Inflammatory macrophage treated with lipopolysaccharide for 4 hours (primary cell): ENCODE measurements at regions not wholly inside any gene's neighbourhood (a gene's known extent, or its start where the extent isn't known, plus 50 kb on each side); places are given as distances from the start of the nearest gene placed in this dataset.

Source experiments
- DNase-seq: peaks from one replicate; pipeline ENCODE4 v3.0.0-alpha.2; 2020

DNA sequence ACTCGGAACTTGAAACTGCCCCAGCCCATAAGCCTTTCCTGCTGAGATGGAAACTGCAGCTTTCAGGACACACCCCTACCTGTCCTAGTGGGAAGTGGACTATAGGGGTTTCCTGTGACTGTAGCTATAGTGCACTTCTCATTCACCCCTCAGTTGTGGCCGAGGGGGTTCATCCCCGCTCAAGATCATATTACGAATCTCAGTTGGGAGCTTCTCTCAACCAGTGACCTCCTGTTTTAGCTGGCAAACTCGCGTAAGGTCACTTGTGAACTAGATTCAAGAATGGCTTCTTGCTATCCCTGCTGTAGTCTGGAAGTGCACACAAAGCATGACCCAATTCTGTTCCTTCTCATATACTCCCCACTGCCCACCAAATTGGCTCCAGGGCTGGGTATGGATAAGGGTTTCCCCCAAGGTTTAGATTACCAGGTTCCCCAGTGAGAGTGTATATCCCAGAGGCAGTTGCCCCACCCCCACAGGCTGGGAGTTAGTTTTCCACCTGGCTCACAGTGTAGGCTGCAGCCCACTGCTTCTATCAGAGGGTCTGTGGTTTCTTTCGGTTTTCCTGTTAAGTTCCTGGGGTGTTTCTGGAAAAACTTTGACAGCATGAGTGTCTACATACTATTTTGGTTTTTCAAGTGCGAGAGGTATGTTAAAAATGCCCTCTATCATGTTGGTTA is 812.9 kb downstream of the JRKL start:
- DNase-seq = no peak

DNA sequence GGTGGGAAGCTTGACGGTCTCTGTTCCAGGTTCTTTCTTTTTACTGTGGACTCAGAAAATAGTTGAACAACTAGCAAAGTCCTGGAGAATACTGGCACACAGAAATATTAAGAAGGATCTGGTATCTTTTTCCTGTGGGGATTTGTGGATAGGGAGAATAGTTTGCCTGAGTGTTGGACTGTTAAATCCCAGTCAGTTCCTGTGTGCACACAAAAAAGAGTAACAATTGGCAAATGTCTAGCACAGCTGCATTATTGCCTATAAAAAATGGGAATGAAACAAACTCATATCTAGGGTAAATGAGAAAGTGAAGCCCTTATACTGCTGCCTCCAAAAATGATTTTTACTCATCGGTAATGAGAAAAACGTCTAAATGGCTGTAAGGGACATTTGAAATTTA is 828.2 kb downstream of the JRKL start:
- DNase-seq = no peak

DNA sequence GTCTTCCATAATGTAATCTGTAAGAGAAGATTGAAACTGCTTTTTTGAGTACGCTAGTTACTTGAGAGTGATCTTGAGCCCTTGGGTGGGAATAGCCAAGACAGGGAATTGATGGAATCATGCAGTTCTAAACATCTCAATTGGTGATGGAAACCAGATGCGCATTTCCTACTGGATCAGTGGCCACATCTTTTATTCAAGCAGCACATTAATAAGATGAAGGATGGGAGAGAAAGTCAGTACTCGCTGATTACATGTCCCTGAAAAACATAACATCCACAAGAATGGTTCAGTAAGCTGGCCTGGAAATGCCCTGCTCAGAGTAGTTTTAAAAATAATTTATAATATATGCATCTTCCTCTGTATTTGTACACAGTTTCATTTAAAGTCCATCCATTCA is 833.8 kb downstream of the JRKL start:
- DNase-seq = no peak

DNA sequence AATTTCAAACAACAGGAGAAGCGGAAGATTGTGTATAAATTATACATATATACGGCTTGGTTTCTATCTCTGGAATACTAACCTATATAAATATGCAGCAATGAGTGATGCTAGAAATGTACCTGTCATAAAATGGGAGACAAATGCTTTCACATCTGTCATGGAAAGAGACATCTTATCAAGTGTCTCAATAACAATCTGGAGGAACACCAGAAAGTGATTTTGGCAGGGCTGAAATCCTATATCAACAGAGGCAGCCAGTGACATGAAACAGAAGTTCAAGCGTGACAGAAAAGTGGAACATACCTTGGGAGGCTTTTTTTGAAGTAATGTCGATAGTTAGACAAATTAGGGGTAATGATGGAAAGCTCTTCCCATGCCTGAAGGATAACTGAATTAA is 834.6 kb downstream of the JRKL start:
- DNase-seq = no peak

DNA sequence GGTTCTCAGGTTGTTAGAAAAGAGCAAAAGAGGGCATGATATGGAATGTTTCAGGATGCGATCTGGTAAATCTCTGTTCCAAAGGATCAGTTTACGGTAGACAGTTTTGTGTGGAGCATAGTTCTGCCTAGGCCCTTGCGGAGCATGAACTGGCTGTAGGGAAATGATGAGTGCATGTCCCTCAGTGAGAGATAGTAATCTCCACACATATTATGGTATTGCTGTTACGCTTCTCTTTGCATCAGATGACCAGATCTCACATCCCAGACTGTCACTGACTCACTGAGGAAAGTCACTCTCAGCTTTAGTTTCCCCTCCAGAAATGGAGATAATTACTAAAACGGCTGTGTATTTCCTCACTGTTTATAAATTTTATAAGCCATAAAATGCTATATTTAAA is 836.0 kb downstream of the JRKL start:
- DNase-seq = no peak

DNA sequence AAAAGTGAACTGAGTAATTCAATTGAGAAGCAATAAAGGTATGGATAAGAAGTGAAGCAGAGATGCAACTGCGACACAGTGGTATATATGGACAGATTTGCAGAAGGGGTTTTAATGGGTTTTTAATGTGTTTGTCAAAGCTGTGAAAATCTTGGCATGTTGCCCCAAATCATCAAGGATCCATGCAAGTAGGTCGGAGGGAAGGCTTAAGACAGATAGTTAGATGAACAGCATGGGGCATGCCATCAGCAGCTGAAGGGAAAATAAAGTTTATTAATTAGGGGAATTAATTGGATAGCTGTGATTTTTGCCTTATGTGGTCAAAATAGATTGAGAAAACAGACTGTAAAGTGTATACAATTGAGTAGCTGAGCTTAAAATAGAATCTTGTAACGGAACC is 840.1 kb downstream of the JRKL start:
- no peak for DNase-seq

DNA sequence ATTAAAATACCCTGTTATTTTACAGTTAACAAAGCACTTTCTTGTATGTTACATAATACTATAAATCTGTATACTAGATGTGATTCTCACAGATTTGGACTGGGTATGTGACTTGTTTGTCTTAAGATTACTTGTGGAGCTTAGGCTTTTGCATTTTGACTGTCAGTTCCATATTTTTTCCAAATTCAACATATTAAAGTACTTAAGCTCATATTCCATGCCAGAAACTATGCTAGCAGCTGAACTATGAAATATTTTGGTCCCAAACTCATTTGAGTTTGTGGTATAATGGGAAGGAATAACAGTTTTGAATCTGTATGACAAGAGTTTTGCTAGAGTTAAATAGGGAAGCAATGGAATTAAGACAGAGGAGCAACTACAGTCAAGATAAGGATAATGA is 841.4 kb downstream of the JRKL start:
- DNase-seq = no peak

DNA sequence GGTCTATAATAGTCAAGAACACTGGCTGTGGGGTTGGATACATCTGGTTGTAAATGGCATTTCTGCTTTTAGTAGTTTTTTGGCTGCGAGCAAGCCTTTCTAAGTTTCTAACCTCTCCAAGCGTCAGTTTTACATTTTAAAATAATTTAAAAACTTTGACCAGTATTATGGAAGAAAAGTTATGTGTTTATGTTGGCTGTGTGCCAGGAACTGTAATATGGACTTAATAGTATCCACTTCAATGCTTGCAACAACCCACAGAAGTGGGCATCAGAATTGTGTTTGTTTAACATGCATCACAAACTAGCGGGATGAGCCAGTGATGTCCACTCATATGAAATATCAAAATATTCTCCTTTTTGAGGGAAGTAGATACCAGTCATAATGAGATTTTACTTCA is 844.2 kb downstream of the JRKL start:
- DNase-seq = no peak

DNA sequence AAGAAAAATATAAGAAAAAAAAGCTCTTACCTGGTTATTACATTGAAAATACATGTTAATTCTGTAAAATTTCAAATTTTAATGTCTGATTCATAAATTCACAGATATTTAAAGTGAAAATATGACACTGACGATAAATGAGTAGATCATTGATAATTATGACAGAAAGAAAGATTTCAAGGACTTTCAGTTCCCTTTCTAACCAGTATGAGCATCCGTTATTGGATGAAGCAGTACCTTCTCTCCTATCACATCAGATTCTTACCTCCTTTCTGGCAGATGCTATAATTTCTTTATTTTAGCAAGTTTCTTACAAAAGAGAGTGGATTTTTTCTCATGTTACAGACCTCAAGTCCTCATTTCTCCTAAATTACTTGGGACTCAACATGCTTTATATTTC is 847.3 kb downstream of the JRKL start:
- DNase-seq = no peak

DNA sequence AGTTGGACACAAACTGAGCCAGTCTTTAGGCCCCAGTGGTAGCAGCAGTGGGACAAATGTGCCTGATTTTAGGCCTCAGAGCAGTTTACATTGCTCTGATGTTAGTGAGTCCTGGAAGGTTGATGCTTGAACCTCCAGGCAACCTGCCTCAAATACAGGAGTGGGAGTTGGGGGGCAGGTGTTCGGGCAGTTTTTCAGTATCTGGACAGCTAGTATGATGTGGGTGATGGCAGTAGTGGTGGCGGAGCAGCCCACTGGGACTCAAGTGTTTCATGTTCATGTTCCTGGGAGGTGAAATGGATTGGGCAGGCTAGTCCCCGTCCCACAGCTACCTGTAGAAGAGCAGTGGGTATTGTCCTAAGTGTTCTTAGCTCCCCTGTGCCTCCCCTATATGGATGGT is 857.8 kb downstream of the JRKL start:
- DNase-seq = no peak

DNA sequence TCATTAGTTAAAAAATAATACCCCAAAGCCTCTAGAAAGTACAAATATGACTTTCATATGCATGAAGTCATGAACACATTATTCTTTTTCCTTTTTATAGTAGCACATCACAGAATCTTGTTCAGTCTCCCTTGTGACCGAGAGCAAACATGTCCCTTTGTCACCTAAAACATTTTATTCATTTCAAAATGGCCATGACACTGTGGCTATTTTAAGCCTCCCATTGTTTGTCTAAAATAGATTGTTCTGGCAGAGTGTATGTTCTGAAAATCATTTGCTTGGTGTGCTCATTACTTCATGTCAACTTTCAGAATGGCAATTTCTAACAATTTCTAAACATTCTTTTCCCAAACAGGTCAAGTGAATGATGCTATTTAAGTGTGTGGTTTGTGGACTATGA is 865.0 kb downstream of the JRKL start:
- DNase-seq = no peak

DNA sequence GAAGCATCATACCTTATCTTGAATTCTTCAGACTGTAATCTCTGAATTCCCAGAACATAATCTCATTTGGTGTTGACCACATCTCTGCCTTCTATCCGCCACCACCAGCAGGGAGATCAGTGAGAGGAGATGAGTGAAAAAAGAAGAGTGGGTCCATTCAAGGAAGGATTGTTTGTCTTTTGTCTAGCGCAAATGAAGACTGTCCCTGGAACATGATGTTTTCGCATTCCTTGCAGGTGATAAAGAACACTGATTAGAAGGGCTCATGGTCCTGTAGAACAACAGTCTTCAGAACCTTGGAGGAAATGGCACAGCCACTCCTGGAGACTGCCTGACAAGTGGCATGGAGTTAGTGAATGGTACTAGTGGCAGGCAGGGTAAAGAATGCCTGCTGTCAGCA is 869.6 kb downstream of the JRKL start:
- DNase-seq = no peak

DNA sequence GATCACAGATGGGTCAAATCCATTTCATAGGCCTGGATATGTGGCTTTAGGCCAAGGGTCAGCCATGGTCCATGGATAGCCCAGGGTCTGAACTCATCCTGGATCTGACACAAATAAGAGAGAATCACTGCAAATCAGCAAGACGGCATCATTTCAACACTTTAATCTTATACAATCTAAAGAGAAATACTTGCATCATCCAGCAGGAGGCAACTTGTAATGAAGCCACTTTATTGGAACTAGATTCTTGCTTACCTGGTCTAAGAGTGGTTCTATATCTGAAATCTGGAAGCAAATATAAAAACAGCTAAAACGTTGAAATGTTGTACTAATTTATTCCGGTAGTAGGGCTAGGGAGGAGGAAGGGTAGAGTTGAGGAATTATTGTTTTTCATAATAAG is 870.1 kb downstream of the JRKL start:
- DNase-seq = no peak

DNA sequence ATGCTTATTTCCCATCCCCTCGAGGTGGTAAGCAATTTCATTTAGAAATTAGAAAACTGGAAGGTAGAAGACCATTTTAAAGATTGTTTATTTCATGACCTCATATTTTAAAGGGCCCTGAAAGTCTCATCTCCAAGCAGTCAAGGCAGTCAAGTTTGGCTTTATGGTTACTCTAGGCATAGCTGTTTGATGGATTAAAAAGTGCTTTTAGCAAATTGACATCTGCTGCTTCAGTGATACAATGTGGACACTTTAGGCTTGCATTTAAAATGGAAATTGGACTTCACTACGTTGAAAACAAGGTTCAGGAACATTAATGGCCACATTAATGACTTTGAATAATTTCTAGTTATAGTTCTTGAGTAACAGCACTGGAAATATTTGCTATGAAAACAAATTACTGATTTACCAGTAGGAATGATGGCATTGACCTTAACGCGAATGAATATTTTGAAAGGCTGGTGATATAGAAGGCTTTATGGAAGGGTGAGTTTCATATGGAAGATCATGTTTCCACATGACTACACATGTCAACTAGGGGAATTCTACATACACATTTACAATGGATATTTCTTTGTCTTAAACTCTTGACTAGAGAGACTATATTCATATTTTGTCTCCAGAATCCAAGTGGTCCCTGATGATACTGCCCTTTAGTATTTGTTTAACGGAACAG is 873.5 kb downstream of the JRKL start:
- no peak for DNase-seq

DNA sequence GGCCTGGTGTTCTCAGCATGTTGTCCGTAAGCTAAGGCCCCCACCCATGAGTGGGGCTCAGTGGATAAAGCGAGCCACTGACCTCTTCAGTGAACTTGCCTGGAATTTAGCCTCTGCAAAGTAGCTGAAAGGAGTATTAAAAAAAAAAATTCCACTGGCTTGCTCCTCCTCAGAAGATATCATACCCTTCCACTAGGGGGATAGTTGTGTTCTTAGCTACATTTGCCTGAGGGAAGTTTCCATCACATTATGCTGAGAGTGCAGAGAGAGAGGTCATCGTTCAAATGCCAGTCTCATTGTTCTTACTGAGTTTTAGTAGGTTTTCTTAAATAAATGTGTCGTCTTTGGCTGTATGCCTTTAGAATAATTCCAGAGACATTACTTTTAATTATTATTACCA is 879.7 kb downstream of the JRKL start:
- no peak for DNase-seq

DNA sequence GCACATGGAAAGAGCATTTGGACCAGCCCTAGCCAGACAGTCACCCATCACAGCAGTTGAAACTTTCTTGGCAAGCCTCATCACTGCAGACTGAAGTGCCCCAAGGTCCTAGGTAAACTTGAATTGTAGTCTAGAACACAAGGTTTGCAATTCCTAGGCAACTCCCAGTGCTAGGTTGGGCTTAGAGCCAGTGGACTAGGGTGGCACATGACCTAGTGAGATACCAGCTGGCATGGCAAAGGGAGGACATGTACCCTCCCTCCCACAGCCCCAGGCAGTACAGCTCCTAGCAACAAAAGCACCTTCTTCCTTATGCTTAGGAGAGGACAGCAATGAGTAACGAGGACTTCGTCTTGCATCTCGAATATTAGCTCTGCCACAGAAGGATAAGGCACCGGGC is 889.5 kb downstream of the JRKL start:
- DNase-seq = no peak

DNA sequence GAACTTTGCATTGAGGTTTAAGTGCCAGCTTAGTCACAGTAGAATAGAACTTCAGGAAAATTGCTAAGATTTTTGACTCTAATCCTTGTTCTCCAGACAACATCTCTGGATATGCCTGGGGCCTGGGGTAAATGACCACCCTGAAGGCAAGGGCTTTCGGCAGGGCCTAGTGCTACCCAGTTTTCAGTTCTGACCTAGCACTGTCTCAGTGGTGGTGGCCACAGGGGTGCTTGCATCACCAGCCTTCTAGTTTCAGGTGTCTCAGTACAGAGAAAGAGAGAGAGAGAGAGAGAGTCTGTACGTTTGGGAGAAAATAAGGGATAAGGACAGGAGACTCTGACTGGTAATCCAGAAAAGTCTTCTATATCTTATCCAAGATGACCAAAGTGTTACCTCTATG is 890.5 kb downstream of the JRKL start:
- no peak for DNase-seq

DNA sequence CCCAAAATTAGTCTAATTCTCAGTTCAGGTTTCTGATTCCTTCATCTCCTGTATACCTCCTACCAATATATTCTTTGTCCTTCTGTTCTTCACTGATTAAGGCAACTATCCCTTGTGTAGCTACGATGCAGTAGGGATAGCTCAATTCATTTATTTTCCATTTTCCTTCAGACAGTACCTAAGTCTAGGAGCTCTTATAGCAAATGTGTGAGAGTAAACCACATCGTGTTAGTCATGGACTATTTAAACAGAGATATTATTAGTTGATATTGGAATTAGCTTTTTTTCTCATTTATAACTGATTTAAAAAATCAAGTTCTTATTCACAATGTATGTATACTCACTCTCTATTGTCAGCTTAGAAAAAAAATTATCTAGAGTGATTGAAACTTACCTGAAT is 900.0 kb downstream of the JRKL start:
- DNase-seq = no peak

DNA sequence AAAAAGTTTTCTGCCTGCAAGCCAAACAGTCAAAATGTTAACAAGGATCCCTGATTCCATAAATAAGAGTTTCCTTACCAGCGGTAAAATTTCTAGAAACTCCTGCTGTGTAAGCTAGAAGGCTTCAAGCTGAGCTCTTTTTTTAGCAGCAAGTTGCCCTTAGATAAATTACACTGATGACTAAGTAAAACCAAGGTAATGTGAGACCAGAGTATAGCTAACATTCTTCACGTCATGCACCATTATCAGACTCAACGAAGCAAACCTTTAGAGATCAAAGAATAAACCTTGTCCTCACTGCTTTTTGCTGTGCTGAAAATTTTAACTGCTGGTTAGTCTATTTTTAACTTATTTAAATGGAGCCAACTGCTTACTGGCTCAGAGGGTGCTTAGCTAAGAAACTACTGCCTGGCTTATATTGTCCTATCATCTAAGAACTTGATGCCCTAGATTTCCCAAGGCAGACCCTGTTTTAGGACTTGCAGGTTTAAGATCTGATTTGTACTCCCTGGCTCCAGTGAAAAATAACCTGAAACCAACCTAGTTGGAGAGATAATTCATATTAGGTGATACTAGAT is 900.7 kb downstream of the JRKL start:
- no peak for DNase-seq

DNA sequence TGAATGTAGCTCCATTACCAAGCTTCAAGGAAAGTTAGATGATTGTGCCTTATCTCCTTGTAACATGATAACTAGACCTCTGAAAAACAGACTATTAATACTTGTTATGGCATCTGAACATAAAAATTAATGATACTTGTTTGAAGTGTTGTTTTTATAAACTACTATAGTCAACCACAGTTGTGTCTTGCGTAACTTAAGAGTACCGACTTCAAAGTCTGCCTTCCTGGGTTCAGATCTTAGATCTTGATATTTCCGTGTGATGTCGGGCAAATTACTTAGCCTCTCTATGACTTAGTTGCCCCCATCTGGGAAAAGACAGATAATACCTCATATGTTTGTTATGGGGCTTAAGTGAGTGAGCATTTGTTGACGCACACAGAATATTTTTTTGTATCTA is 906.5 kb downstream of the JRKL start:
- no peak for DNase-seq

DNA sequence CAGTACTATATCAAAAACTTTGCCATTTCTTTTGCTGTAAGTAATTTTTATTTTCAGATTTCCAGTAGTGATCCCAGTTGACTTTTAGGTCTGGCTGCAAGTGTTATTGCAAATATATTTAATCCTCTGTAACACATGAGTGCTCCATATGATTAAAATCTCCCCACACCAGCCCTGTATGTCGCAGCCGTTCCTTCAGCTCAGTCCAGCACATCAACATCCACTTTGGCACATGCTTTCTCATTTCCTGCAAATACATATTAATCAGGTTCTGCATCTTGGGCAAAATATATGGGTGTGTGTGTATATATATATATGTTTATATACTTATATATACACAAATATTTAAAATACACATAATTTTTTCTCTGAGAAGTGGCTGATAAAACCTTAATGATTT is 919.5 kb downstream of the JRKL start:
- no peak for DNase-seq

DNA sequence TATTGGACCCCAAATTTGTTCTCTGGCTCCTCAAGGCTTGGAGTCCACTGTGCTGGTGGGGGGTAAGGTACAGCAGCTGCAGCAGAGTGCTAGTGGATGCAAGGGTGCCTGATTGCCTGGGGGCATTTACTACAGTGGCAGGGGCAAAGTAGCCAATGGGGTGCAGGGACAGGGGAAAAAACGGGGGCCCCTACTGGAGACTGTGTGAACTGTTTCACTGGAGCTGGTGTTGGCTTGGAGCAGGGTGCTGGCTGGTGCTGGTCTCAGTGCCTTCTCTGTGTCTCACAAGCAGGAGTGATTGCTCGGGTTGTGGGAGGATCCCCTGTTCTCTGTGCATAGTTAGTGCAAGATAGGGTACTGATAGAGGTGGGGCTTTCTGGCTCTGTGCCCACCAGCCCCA is 935.9 kb downstream of the JRKL start:
- DNase-seq = no peak

DNA sequence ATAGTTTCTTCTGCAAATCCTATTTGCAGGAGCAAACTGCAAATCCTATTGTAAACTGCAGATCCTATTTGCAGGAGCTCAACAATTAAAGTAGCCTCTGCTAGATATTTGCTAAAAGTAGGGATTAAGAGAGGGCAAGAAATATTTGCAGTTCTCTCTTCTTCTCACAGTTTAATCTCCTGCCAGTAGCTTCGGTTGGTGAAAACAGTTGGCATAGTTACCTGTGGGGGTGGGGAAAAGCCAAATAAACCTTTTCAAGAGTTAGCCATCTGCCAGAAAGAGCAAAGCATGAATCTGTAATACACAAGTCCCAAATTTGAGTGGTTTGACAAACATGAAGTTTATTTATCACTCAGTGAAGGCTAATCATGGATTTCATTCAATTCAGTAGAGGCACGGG is 942.5 kb downstream of the JRKL start:
- DNase-seq = no peak

DNA sequence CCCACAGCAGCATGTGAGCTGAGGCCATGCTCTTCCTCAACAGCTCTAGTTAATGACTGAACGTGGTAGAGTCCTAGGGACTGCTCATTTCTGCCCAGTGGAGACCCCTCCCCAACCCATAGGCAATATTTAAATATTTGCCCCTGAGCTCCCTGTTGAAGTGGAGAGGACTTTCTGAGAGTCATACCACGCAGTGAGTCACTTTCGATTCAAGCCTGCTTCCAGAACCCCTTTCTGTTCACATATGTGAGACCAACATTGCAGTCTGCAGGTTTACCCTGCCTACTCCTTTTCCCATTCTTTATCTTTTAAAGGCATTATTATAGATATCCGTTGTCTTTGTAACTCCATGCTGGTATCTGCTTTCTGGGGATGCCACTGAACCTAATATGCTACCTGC is 946.3 kb downstream of the JRKL start:
- DNase-seq = no peak

DNA sequence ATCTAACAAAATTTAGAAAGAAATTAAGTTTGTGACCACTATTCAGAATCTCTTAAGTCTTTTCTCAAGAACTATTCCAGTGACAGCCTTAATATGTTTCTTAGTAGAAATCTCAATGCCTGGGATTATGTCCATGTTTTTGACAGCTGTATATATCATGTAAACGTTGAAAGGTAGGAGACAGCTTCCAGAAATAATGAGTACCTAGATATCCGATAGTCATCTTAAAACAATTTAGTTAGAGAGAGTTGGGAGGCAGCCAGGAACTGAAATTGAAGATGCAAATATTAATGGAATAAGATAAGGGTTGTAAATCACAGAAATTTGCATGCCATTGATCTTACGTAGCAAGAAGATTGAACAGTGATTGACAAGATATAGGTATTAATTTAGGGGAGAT is 955.2 kb downstream of the JRKL start:
- no peak for DNase-seq
